GM23338 (cell line): ENCODE measurements at regions not wholly inside any gene's neighbourhood (a gene's known extent, or its start where the extent isn't known, plus 50 kb on each side); places are given as distances from the start of the nearest gene placed in this dataset.

Experiments used
- CREB1 ChIP-seq: fragments of 250-450 bp; sonication (Bioruptor Pico); IDR thresholded peaks from 2 replicates; pipeline ENCODE4 v1.5.0; 2020; ENCODE audit warnings: low read depth, mild to moderate bottlenecking, moderate library complexity
- CTCF ChIP-seq, 2 experiments: fragments of 200-600 bp in 1 of 2; sonication (generic) in 1 of 2; conservative IDR thresholded peaks; 2 replicates each; pipeline versions ENCODE4 v1.5.1 to v1.6.1; 2016 to 2017; ENCODE audit warnings: antibody characterized with exemption in 2 of 2, low read depth in 2 of 2, mild to moderate bottlenecking in 2 of 2, moderate library complexity in 1 of 2
- ETS1 ChIP-seq: IDR thresholded peaks from 2 replicates; pipeline ENCODE4 v1.6.1; 2016; ENCODE audit warnings: antibody characterized with exemption
- EZH2 ChIP-seq: fragments of 200-600 bp; sonication (generic); IDR thresholded peaks from one replicate; pipeline ENCODE4 v1.8.0; 2017; ENCODE audit warnings: antibody characterized with exemption, mild to moderate bottlenecking, low read depth; ENCODE audit not compliant: unreplicated experiment
- EZH2phosphoT487 ChIP-seq: fragments of 200-600 bp; sonication (generic); IDR thresholded peaks from one replicate; pipeline ENCODE4 v1.8.1; 2018; ENCODE audit warnings: antibody characterized with exemption; ENCODE audit not compliant: unreplicated experiment
- NANOG ChIP-seq: IDR thresholded peaks from 2 replicates; pipeline ENCODE4 v1.6.1; 2016; ENCODE audit warnings: antibody characterized with exemption, borderline replicate concordance
- POLR2AphosphoS5 ChIP-seq: IDR thresholded peaks from 2 replicates; pipeline ENCODE4 v1.6.1; 2016; ENCODE audit warnings: antibody characterized with exemption, low read depth
- REST ChIP-seq: IDR thresholded peaks from one replicate; pipeline ENCODE4 v1.6.1; 2018; ENCODE audit warnings: antibody characterized with exemption; ENCODE audit not compliant: unreplicated experiment
- ZNF114 ChIP-seq: fragments of 250-450 bp; sonication (Bioruptor Pico); IDR thresholded peaks from 2 replicates; pipeline ENCODE4 v1.5.0; 2020; ENCODE audit warnings: mild to moderate bottlenecking, moderate library complexity
- ZNF331 ChIP-seq: fragments of 250-450 bp; sonication (Bioruptor Pico); IDR thresholded peaks from 2 replicates; pipeline ENCODE4 v1.5.0; 2020; ENCODE audit warnings: low read depth, mild to moderate bottlenecking, moderate library complexity

GRCh38 chr21:35649186-35649585 is 411.1 kb downstream of the SETD4 start:
- TF ChIP-seq CTCF (conservative IDR thresholded peaks at IDR 0.05; ENCODE audit: low read depth in 2 of 2), result no peak
- no peak for TF ChIP-seq EZH2phosphoT487
- no peak for TF ChIP-seq POLR2AphosphoS5
- no peak for TF ChIP-seq CREB1 (CRISPR knock-in tag)
- no peak for TF ChIP-seq EZH2
- TF ChIP-seq ETS1, result no peak
- TF ChIP-seq REST, result no peak
- no peak for TF ChIP-seq NANOG
- TF ChIP-seq ZNF114 (CRISPR knock-in tag), result no peak
- TF ChIP-seq ZNF331, result no peak
